ENCODE measurements at regions not wholly inside any gene's neighbourhood (a gene's known extent, or its start where the extent isn't known, plus 50 kb on each side); places are given as distances from the start of the nearest gene placed in this dataset.

DNA sequence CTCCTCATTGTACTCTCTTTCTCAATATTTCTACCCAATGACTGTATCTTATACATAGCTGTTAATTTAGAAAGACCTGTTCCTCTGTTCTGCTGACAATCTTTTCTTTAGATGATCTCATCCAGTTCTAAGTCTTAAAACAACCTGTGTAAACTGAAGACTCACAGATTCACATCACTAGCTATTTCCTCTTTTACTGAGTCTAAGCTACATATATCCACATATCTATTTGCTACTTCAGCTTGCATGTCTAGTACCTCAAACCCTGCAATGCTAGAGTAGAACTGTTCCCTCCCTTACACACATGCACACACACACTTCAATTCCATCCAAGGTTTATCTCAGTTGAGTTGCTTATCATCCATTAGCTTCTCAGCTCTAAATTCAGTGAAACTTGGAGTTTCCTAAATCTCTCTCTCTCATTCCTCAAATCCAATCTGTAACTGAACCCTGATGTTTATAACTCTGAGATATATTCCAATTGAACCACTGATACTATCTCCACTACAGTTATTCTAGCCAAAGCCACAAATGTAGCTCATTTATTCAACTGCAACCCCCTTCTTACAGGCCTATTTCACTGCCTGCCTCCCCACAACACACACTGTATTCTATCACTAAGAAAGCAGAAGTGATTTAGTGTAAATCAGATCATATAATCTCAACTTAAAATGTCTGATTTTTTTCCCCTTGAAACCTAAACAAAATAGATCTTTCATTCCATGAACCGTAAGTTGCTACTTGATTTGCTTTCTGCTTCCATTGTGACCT, 1036.8 kb upstream of the POT1 start:
- no TSS peak for BruUV-seq (replicated peaks)
- Histone ChIP-seq H3K9me3 (ENCODE audit: insufficient read depth, low read depth) (no peaks in the 10 kb centered on the region), H3K4me1 (replicated peaks; ENCODE audit: insufficient read depth) (no peaks in the 10 kb centered on the region), H3K4me3 (no peak overlapping the region), H3K27ac (no peak overlapping the region), H3K27me3 (ENCODE audit: insufficient read depth, low read depth) (no peaks in the 10 kb centered on the region), H3F3A (ENCODE audit: insufficient read depth, low read depth) (no peaks in the 10 kb centered on the region), H2AFZ (no peak overlapping the region), H3K4me2 (no peak overlapping the region), H3K36me3 (ENCODE audit: low read depth) (no peaks in the 10 kb centered on the region), H4K20me1 (ENCODE audit: insufficient read depth) (no peaks in the 10 kb centered on the region), H3K9me2 (ENCODE audit: insufficient read depth) (no peaks in the 10 kb centered on the region), H3K79me2 (ENCODE audit: low read depth) (no peaks in the 10 kb centered on the region)
- no peak for DNase-seq
- ChIA-PET POLR2A (ENCODE audit: unreplicated experiment) (interaction anchor here (0.6 kb wide), 1 partner anchor 257 kb away, joined by 3 read pairs; no protein-coding TSS in a partner anchor), CTCF (no interaction called here)
- intact Hi-C loops (cut with micrococcal nuclease; ENCODE audit: unreplicated experiment) = no loop called here
- TF ChIP-seq EZH2 (IDR thresholded peaks at IDR 0.05; ENCODE audit: low read depth) = no peak
- TF ChIP-seq, protein P1, sequence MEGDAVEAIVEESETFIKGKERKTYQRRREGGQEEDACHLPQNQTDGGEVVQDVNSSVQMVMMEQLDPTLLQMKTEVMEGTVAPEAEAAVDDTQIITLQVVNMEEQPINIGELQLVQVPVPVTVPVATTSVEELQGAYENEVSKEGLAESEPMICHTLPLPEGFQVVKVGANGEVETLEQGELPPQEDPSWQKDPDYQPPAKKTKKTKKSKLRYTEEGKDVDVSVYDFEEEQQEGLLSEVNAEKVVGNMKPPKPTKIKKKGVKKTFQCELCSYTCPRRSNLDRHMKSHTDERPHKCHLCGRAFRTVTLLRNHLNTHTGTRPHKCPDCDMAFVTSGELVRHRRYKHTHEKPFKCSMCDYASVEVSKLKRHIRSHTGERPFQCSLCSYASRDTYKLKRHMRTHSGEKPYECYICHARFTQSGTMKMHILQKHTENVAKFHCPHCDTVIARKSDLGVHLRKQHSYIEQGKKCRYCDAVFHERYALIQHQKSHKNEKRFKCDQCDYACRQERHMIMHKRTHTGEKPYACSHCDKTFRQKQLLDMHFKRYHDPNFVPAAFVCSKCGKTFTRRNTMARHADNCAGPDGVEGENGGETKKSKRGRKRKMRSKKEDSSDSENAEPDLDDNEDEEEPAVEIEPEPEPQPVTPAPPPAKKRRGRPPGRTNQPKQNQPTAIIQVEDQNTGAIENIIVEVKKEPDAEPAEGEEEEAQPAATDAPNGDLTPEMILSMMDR (conservative IDR thresholded peaks at IDR 0.05) = no peak

DNA sequence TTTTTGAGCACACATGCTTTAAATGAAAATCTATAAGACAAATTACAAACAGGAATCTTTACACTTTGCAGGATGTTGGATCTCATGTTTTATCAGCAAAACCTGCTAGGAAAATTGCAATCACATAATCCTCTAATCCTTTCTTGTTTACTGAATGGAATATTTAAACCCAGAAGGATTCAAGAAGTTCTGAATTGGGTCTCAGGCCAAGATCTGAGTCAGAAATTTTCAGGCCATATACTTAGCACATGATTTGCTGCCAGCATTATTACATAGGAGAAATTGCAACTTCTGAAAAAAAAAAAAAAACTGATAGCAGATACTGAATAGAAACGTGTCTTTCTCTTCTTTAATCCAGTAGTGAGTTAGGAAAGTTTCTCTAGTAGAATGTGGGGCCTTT, 1005.3 kb upstream of the POT1 start:
- BruUV-seq (replicated peaks) = no TSS peak

DNA sequence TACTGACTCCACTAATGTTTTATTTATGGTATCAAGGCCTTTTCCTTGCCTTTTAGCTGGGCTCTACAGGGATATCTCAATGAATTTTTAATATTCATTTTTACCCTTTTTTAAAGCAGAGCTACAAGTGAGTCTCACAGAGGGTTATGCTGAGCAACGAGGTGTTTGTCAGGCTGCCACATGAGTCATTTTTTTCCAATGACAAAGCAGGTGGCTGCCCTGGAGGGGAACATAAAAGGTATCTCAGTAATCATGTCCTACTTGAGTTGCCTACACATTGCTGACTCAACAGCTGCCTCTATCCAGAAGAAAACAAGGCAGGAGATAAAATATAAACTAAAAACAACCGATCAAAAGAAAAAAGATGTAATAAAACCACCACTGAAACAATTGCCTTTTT, 1004.9 kb upstream of the POT1 start:
- no peak overlapping the region for H3K4me2 ChIP-seq
- intact Hi-C loops (cut with micrococcal nuclease; ENCODE audit: unreplicated experiment) = loop anchor here (10.0 kb wide), 1 partner anchor 870 kb away; no protein-coding TSS in a partner anchor
- DNase-seq = peak; percentile 47 to 61
- H3K79me2 ChIP-seq (ENCODE audit: low read depth) = no peaks in the 10 kb centered on the region
- H4K20me1 ChIP-seq (ENCODE audit: insufficient read depth) = no peaks in the 10 kb centered on the region
- no peaks in the 10 kb centered on the region for H3K9me3 ChIP-seq (ENCODE audit: insufficient read depth, low read depth)
- TF ChIP-seq EZH2 (IDR thresholded peaks at IDR 0.05; ENCODE audit: low read depth) = no peak
- TF ChIP-seq, protein P1 (conservative IDR thresholded peaks at IDR 0.05) = no peak
- no peak overlapping the region for H3K27ac ChIP-seq
- no peaks in the 10 kb centered on the region for H3K27me3 ChIP-seq (ENCODE audit: insufficient read depth, low read depth)
- H3K36me3 ChIP-seq (ENCODE audit: low read depth) = no peaks in the 10 kb centered on the region
- no peaks in the 10 kb centered on the region for H3K4me1 ChIP-seq (replicated peaks; ENCODE audit: insufficient read depth)
- no peaks in the 10 kb centered on the region for H3F3A ChIP-seq (ENCODE audit: insufficient read depth, low read depth)
- ChIA-PET CTCF (no interaction called here), POLR2A (ENCODE audit: unreplicated experiment) (no interaction called here)
- BruUV-seq (replicated peaks) = no TSS peak
- H2AFZ ChIP-seq = no peak overlapping the region
- H3K4me3 ChIP-seq = no peak overlapping the region
- no peaks in the 10 kb centered on the region for H3K9me2 ChIP-seq (ENCODE audit: insufficient read depth)

More for the DNA sequence above, 1005.3 kb upstream of the POT1 start:
- Histone ChIP-seq H3K36me3 (ENCODE audit: low read depth) (no peaks in the 10 kb centered on the region), H3K4me1 (replicated peaks; ENCODE audit: insufficient read depth) (no peaks in the 10 kb centered on the region), H3K27me3 (ENCODE audit: insufficient read depth, low read depth) (no peaks in the 10 kb centered on the region), H2AFZ (no peak overlapping the region), H3K79me2 (ENCODE audit: low read depth) (no peaks in the 10 kb centered on the region), H3K9me3 (ENCODE audit: insufficient read depth, low read depth) (no peaks in the 10 kb centered on the region), H3K4me3 (no peak overlapping the region), H3K27ac (no peak overlapping the region), H3K4me2 (no peak overlapping the region), H4K20me1 (ENCODE audit: insufficient read depth) (no peaks in the 10 kb centered on the region), H3K9me2 (ENCODE audit: insufficient read depth) (no peaks in the 10 kb centered on the region), H3F3A (ENCODE audit: insufficient read depth, low read depth) (no peaks in the 10 kb centered on the region)
- POLR2A ChIA-PET (ENCODE audit: unreplicated experiment) = no interaction called here
- TF ChIP-seq, protein P1 (conservative IDR thresholded peaks at IDR 0.05) = no peak
- no peak for TF ChIP-seq EZH2 (IDR thresholded peaks at IDR 0.05; ENCODE audit: low read depth)
- CTCF ChIA-PET = no interaction called here
- intact Hi-C loops (cut with micrococcal nuclease; ENCODE audit: unreplicated experiment) = loop anchor here (10.0 kb wide), 1 partner anchor 870 kb away; no protein-coding TSS in a partner anchor
- DNase-seq = no peak
